Ovary (tissue), 3 donors: ENCODE measurements at regions not wholly inside any gene's neighbourhood (a gene's known extent, or its start where the extent isn't known, plus 50 kb on each side); places are given as distances from the start of the nearest gene placed in this dataset.

Experiments
- POLR2A ChIP-seq: fragments of 450-650 bp; IDR thresholded peaks from one replicate; pipeline ENCODE4 v1.6.1; 2017; ENCODE audit warnings: antibody characterized with exemption, mild to moderate bottlenecking, moderate library complexity
- TF ChIP-seq, protein P1 (sequence below), 3 donors: fragments of 450-650 bp in 2 of 3; fragments of 200-600 bp in 1 of 3; IDR thresholded peaks; one replicate each; pipeline versions ENCODE4 v1.5.1 to v1.8.0; 2016 to 2022; ENCODE audit warnings: antibody characterized with exemption in 3 of 3, mild to moderate bottlenecking in 1 of 3
- donor health status: DM: no; HTN: no; CAD: no.

GRCh38 chr9:71363286-71363961, 242.0 kb upstream of the TRPM3 start:
- TF ChIP-seq, protein P1, sequence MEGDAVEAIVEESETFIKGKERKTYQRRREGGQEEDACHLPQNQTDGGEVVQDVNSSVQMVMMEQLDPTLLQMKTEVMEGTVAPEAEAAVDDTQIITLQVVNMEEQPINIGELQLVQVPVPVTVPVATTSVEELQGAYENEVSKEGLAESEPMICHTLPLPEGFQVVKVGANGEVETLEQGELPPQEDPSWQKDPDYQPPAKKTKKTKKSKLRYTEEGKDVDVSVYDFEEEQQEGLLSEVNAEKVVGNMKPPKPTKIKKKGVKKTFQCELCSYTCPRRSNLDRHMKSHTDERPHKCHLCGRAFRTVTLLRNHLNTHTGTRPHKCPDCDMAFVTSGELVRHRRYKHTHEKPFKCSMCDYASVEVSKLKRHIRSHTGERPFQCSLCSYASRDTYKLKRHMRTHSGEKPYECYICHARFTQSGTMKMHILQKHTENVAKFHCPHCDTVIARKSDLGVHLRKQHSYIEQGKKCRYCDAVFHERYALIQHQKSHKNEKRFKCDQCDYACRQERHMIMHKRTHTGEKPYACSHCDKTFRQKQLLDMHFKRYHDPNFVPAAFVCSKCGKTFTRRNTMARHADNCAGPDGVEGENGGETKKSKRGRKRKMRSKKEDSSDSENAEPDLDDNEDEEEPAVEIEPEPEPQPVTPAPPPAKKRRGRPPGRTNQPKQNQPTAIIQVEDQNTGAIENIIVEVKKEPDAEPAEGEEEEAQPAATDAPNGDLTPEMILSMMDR (IDR thresholded peaks at IDR 0.05): no peak
- TF ChIP-seq POLR2A: no peak
